Activated CD8-positive, alpha-beta memory T cell treated with anti-CD3 and anti-CD28 coated beads, Interleukin-2, amount 50 U/mL, for 48 hours (primary cell): ENCODE measurements at regions not wholly inside any gene's neighbourhood (a gene's known extent, or its start where the extent isn't known, plus 50 kb on each side); places are given as distances from the start of the nearest gene placed in this dataset.
A peak's percentile ranks its signal among the peaks of the same experiment; 100 is the strongest.
"Not testable (repeated sequence)": the region's sequence is repeated elsewhere in the genome, so short reads cannot be mapped to it uniquely, and the experiment has no call there.

Experiments
- DNase-seq: peaks from one replicate; pipeline ENCODE4 v3.0.0-alpha.2; 2020

- DNase-seq: no peak
These were observed 66.1 kb downstream of the RBMX2 start for GRCh38 chrX:130467936-130468335.

GRCh38 chrX:130468395-130468923 lies 66.7 kb downstream of the RBMX2 start:
- no peak for DNase-seq

GRCh38 chrX:130482871-130483270 lies 81.1 kb downstream of the RBMX2 start:
- DNase-seq: no peak

GRCh38 chrX:130485870-130486269 lies 84.1 kb downstream of the RBMX2 start:
- no peak for DNase-seq

GRCh38 chrX:130495502-130495901 lies 93.7 kb downstream of the RBMX2 start:
- DNase-seq: not testable (repeated sequence)

GRCh38 chrX:130497531-130497930 lies 95.7 kb downstream of the RBMX2 start:
- no peak for DNase-seq

GRCh38 chrX:130498653-130499274 lies 97.0 kb downstream of the RBMX2 start:
- DNase-seq: no peak

- DNase-seq: no peak
These were observed 100.3 kb downstream of the RBMX2 start for GRCh38 chrX:130502016-130502570.

GRCh38 chrX:130504019-130504418 lies 102.2 kb downstream of the RBMX2 start:
- DNase-seq: no peak

- DNase-seq: no peak
These were observed 105.2 kb downstream of the RBMX2 start for GRCh38 chrX:130507015-130507414.

- not testable (repeated sequence) for DNase-seq
These were observed 110.7 kb downstream of the RBMX2 start for GRCh38 chrX:130512534-130512933.

GRCh38 chrX:130516123-130516522 lies 114.3 kb downstream of the RBMX2 start:
- DNase-seq: no peak

GRCh38 chrX:130523460-130524394 lies 121.9 kb downstream of the RBMX2 start:
- DNase-seq: no peak

- no peak for DNase-seq
These were observed 122.8 kb downstream of the RBMX2 start for GRCh38 chrX:130524476-130525194.

GRCh38 chrX:130529531-130529930 lies 127.7 kb downstream of the RBMX2 start:
- DNase-seq: no peak

- no peak for DNase-seq
These were observed 129.3 kb downstream of the RBMX2 start for GRCh38 chrX:130531066-130531465.

- DNase-seq: peak; percentile 54
These were observed 138.0 kb downstream of the RBMX2 start for GRCh38 chrX:130539721-130540321.

- no peak for DNase-seq
These were observed 142.0 kb downstream of the RBMX2 start for GRCh38 chrX:130543603-130544325.

GRCh38 chrX:130545796-130546195 lies 144.0 kb downstream of the RBMX2 start:
- DNase-seq: no peak

- DNase-seq: not testable (repeated sequence)
These were observed 147.6 kb downstream of the RBMX2 start for GRCh38 chrX:130549382-130549781.

GRCh38 chrX:130550351-130550750 lies 148.6 kb downstream of the RBMX2 start:
- no peak for DNase-seq
